GM18867 (cell line): ENCODE measurements at regions not wholly inside any gene's neighbourhood (a gene's known extent, or its start where the extent isn't known, plus 50 kb on each side); places are given as distances from the start of the nearest gene placed in this dataset.

Source experiments
- ATAC-seq: cut with Tn5 transposase; IDR thresholded peaks from one replicate; pipeline ENCODE4 v1.9.1; 2021; ENCODE audit warnings: mild to moderate bottlenecking, moderate library complexity; ENCODE audit not compliant: unreplicated experiment

DNA sequence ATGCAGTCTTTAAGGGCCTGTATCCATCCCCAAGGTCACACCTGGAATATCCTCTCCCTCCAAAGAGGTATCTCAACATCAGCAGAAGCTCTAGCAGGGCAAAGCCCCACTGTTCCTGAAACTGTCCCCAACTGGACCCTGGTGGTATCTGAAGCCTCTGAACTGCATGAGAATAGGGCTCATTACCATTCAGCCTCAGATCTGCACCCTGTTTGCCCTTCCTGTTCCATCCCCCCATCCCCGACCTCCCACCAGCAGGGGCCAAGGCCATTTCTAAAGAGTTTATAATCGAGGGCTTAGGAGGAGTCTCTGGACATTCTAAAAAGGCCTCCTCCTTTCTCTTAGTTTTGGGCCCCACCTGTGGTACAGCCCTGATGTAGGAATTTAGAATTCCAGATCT is 74.0 kb upstream of the THY1 start:
- no peak for ATAC-seq

DNA sequence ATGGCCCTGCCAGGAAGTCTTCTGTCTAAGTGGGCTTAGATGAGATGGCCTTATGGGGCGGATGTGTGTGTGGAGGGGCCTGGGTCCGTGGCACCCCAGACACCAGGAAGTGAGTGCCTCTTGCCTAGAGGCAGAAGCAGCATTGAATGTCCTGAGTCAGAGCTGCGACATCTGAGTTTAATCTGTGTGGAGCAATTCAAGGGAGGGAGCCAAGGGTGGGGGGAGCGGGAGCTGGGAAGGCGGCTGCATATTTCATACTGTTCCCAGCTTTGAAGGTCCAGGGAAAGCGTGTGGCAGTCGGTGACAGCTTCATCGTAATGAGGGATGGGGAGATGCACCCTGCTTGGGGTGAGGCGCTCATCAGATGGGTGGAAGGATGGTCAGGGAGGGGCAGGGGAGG is 73.5 kb upstream of the THY1 start:
- ATAC-seq = no peak

- ATAC-seq = no peak
Measured at GRCh38 chr11:119493712-119494111, 70.7 kb upstream of the THY1 start.

DNA sequence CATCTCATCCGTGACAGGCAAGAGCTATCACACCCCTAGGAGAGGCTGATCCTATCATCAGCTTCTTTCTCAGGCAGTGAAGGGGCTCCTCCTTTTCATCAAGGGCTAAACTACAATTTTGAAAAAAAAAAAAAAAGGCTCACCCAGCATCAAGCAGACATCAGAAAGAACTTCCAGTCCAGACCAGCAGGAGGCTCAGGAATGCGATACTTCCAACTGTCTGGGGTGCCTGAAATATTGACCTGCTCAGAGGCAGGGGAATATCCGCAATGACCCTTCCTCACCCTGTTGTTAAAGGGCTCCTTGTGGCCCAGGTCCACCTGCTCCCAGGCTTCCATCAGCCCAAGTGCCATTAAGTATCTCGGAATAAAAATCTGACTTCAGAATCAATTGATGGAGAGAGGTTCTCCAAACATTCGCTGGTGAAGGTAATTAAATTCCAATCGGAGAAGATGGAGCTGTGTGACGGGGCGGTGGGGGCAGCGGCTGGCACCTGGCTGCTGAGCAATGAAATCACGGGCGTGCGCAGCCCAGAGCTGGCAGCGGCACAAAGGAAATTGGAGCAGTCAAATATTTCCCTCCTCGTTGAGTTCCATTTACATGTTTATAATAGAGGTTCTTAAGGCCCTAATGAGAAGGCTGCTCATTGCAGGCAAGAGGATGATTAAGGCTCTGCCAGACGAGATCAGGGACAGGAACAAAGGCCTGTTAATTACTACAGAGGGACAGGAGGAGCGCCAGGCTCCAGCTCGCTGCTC is 69.0 kb upstream of the THY1 start:
- no peak for ATAC-seq

GRCh38 chr11:119490253-119491006 is 67.5 kb upstream of the THY1 start:
- no peak for ATAC-seq

DNA sequence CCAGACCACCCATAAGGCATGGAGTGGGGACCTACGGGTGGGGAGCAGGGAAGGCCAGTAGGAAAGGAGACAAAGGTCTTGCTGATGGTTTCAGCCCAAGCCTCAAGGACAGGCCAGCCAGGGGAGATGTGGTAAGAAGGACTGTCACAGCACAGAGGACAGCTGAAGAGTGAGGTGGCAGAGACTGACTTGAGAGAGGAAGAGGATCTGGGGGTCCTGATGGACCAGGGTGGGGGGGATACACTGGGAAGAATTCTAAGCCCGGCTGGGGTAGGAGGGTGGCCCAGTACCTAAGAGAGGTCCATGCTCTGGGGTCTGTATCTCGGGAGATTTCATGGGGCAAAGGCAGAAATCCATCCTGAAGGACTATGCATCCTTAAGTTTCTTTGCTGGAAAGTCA is 66.1 kb upstream of the THY1 start:
- ATAC-seq = no peak

DNA sequence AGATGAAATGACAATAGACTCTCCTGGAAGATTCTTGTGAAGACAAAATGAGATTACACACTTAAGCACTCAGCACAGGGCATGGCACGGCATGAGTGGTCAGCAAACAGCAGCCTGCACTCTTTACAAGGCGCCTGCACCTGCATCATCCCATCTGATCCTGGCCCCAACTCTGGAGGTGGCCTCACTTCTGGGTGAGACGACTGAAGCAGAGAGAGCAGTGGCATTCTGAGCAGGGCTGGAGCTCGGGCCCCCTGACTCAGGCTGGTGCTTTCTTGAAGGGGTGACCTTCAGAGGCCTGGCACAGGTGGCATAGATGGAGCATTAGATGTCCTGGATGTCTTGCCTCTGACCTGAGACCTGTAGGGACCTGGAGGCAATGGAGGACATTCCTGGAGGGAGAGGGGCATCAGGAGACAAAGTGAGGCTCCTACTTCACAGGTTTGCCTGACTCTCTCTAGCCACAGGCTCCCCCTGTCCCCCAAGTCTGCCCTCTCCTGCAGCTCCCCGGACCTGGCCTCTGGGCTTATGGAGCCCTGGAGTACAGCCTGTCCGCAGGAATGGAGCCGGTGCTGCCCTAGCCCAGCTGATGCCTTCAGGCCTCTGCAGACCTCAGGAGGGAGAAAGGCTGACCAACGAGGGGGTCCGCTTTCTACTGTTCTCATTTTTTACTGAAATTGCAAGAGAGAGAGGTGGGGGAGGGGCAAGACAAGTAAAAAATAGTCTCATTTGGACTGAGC is 65.5 kb upstream of the THY1 start:
- no peak for ATAC-seq

DNA sequence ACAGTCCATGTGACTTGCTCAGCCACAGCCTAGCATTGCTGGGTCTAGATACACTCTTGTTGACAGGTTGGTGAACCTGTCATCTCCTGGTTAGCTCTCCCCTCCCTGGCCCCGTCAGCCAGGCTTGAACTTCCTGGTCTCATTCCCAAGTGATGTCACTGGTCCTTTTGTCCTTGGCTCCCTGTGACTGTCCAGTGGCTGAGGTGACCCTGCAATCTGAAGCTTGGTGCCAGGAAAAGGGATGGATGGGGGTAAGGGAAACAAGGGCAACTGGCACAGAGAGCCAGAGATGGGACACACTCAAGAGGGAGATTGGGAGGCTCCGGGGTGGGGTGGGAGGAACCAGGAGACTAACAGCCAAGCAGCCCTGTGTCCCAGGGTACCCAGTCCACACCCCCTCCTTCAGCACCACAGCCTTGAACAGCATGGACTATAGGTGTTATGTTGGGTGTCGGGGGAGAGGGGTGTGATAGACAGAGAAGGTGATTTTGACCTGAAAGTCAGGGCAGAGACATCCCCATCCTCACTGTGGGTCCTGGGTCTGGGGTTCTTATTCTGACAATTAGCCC is 63.8 kb upstream of the THY1 start:
- ATAC-seq = no peak

DNA sequence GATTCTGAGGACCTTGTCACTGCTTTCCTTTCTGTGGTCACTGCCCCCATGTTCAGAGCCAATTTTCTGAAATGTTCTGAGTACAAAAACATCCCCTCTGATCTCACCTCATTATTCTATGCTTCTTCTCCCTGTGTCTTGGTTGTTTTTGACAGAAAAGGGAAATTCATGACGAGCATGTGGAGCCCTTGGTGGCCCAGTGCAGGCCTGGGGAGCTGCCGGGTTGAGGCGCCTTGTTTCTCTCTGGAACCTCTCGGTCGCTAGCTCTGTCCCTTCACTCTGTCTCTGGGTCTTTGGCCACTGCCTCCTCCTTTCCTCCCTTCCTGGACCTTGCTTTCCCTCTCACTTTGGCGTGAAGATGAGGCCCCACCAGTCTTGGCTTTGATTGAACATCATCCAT is 63.0 kb upstream of the THY1 start:
- ATAC-seq = no peak

DNA sequence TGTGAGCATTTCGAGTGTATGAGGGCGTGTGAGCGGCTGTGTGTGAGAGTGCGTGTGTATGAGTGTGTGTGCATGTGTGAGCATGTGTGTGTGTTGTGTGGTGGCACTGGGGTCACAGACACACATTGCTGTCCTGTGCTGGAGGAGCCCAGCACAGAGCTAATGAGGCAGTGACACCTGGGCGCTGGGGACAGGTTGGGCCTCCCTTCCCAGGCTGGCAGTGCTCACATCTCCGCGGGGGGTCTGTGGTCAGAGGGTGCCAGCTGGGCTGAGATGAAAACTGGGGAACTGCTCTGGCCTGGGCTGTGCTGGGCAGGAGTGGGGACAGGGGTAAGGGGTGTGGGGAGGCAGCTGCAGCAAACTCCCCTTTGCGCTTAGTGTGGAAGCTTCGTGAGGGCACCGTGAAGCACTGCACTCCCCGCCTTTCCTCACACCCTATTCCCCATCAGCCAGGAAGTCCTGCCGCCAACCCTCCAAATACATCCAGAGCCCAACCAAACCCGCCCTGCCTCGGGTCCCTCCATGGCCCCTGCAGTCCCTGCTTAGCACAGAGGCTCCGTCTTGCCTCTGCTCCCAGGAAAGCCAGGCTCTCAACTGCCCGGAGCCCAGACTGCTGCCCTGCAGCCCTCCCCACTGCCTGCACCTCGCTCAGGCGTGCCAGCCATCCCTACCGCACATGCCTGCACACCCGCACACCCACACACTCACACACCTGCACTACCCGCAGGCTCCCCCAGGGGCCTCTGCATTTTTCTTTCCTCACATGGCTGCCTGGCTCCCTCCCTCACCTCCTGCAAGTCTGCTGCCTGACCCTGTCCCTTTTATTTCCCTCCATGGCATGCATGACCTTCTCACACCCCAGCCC is 62.0 kb upstream of the THY1 start:
- no peak for ATAC-seq

DNA sequence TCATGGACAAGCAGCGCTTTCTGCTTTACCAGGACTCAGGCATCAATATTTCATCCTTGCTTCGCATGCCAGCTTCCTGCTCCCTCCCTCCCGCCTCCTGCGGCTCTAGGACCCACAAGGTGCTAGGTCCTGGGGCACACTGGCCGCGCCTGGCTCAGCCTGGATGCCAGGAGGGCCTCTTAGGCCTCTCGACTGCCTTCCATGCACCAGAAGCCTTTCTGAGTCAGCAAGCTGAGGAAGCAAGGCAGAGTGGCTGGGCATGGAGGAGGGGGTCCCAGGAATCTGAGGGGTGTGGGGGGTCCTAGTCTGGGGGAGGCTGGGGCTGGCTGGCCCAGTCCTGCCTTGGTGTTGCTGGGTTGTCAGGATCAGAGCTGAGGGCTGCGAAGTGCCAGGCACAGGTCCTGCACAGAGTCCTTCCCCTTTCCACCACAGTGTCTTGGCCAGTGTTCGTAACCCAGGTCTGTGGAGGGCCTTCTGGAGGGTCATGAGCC is 61.0 kb upstream of the THY1 start:
- no peak for ATAC-seq

DNA sequence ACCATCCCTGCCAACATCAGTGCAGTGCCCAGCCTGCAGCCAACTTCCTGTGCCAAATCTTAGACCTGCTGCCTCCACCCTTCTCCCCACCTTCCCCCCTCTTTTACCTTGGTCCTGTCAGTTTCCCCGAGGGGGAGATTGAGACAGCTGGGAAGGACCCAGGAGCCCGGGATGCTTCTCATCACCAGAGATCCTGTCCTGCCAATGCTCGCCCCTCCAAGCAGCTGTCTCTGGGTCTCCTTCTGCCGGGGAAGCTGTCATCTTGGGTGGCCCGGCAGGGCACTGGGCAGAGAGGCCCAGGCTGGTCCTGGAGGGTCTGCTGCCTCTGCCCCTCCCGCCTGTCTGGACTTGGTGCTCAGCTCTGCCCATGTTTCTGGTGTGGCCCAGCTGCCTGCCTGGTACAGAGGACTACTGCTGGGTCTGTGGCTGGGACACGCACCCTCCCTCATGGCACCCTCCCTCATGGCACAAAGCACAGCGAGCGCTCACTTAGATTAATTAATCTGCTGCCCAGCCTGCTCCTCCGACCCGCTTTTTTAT is 60.4 kb upstream of the THY1 start:
- ATAC-seq = no peak

GRCh38 chr11:119482521-119483011 is 59.6 kb upstream of the THY1 start:
- no peak for ATAC-seq

GRCh38 chr11:119481667-119482400 is 58.9 kb upstream of the THY1 start:
- peak; percentile 8 for ATAC-seq

DNA sequence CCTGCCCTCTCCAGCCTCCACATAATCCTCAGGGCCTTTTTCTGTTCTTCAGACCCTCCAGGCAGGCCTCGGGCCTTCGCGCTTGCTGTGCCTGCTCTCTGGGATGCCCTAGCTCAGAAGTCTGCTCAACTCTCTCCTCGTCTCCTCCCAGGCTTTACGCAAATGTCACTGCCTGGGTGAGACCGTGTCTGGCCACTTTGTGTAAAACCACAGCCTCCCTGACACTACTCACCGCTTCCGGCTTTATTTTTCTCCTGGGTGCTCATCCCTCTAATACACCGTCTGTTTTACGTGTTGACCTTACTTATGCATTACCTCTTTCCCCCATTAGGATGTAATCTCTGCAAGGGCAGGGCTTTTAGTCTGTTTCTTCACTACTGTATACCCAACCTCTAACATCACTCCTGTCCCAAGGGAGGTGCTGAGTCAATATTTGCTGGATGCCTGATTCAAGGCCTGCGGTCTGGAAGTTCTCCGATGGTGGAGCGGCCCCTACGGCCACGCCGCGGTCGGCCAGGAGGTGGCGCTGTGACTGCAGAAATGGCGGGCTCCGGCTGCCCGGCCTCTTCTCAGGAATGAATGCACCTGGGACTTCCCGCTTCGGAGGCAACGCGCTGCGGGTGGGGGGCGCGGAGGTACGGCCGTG is 58.2 kb upstream of the THY1 start:
- peak; percentile 50 for ATAC-seq

- no peak for ATAC-seq
Measured at GRCh38 chr11:119480380-119481020, 57.5 kb upstream of the THY1 start.

- ATAC-seq = no peak
Measured at GRCh38 chr11:119479685-119480275, 56.8 kb upstream of the THY1 start.
